H9 (cell line): ENCODE measurements at regions not wholly inside any gene's neighbourhood (a gene's known extent, or its start where the extent isn't known, plus 50 kb on each side); places are given as distances from the start of the nearest gene placed in this dataset.

ENCODE experiments used
- DNase-seq: peaks from one replicate; pipeline ENCODE4 v3.0.0-alpha.2; 2017
- H2AFZ ChIP-seq: one replicate; pipeline ENCODE4 v1.6.1; 2013; ENCODE audit warnings: mild to moderate bottlenecking, low read length, control low read depth, moderate library complexity
- H2AK5ac ChIP-seq: 2 replicates; pipeline ENCODE4 v1.6.1; 2013; ENCODE audit warnings: low read length, control low read depth, mixed read lengths; ENCODE audit not compliant: insufficient read length
- H2BK120ac ChIP-seq: one replicate; pipeline ENCODE4 v1.6.1; 2013; ENCODE audit warnings: low read depth, mild to moderate bottlenecking, low read length, control low read depth, inconsistent platforms; ENCODE audit not compliant: poor library complexity, severe bottlenecking
- H2BK12ac ChIP-seq: 2 replicates; pipeline ENCODE4 v1.6.1; 2013; ENCODE audit warnings: low read length, control low read depth, mixed read lengths, low read depth; ENCODE audit not compliant: insufficient read length
- H2BK15ac ChIP-seq: 2 replicates; pipeline ENCODE4 v1.6.1; 2013; ENCODE audit warnings: low read depth, low read length, control low read depth
- H2BK20ac ChIP-seq: one replicate; pipeline ENCODE4 v1.6.1; 2013; ENCODE audit warnings: low read depth, mild to moderate bottlenecking, low read length, control low read depth, inconsistent platforms; ENCODE audit not compliant: poor library complexity, severe bottlenecking
- H2BK5ac ChIP-seq: 2 replicates; pipeline ENCODE4 v1.6.1; 2013; ENCODE audit warnings: low read length, control low read depth, mixed read lengths; ENCODE audit not compliant: insufficient read length
- H3K14ac ChIP-seq: 2 replicates; pipeline ENCODE4 v1.6.1; 2013; ENCODE audit warnings: low read length, control low read depth; ENCODE audit not compliant: insufficient read depth
- H3K18ac ChIP-seq: 2 replicates; pipeline ENCODE4 v1.6.1; 2013; ENCODE audit warnings: low read depth, mild to moderate bottlenecking, mixed read lengths, low read length, control low read depth; ENCODE audit not compliant: insufficient read length
- H3K23ac ChIP-seq: 2 replicates; pipeline ENCODE4 v1.6.1; 2013; ENCODE audit warnings: low read length, control low read depth, mixed read lengths, low read depth; ENCODE audit not compliant: insufficient read length
- H3K23me2 ChIP-seq: 2 replicates; pipeline ENCODE4 v1.6.1; 2013; ENCODE audit warnings: low read depth, mild to moderate bottlenecking, mixed read lengths, low read length, control low read depth; ENCODE audit not compliant: insufficient read length, poor library complexity, severe bottlenecking
- H3K27ac ChIP-seq: 2 replicates; pipeline ENCODE4 v1.5.1; 2013; ENCODE audit warnings: low read length, control low read depth, mixed read lengths, low read depth; ENCODE audit not compliant: insufficient read length
- H3K27me3 ChIP-seq: 2 replicates; pipeline ENCODE4 v1.6.1; 2013; ENCODE audit warnings: low read length, control low read depth, inconsistent platforms; ENCODE audit not compliant: insufficient read depth
- H3K4ac ChIP-seq: 2 replicates; pipeline ENCODE4 v1.6.1; 2013; ENCODE audit warnings: low read depth, mild to moderate bottlenecking, control low read depth, inconsistent platforms, low read length, moderate library complexity
- H3K4me1 ChIP-seq: 2 replicates; pipeline ENCODE4 v1.6.1; 2013; ENCODE audit warnings: low read length, control low read depth, inconsistent platforms; ENCODE audit not compliant: insufficient read depth
- H3K4me2 ChIP-seq: 2 replicates; pipeline ENCODE4 v1.6.1; 2013; ENCODE audit warnings: low read length, control low read depth, mixed read lengths; ENCODE audit not compliant: insufficient read length, insufficient read depth
- H3K56ac ChIP-seq: 2 replicates; pipeline ENCODE4 v1.6.1; 2013; ENCODE audit warnings: low read depth, mild to moderate bottlenecking, mixed read lengths, low read length, control low read depth; ENCODE audit not compliant: insufficient read length
- H3K79me1 ChIP-seq: 2 replicates; pipeline ENCODE4 v1.6.1; 2013; ENCODE audit warnings: low read depth, mild to moderate bottlenecking, moderate library complexity, low read length, control low read depth, inconsistent platforms; ENCODE audit not compliant: insufficient read depth, poor library complexity, severe bottlenecking
- H3K79me2 ChIP-seq: 2 replicates; pipeline ENCODE4 v1.6.1; 2013; ENCODE audit warnings: low read length, control low read depth, inconsistent platforms; ENCODE audit not compliant: insufficient read depth
- H3K9ac ChIP-seq: 2 replicates; pipeline ENCODE4 v1.6.1; 2013; ENCODE audit warnings: low read length, control low read depth, mixed read lengths; ENCODE audit not compliant: insufficient read length; ENCODE audit errors: extremely low read depth
- H3K9me3 ChIP-seq: one replicate; pipeline ENCODE4 v1.6.1; 2013; ENCODE audit warnings: low read depth, low read length, inconsistent platforms; ENCODE audit not compliant: control insufficient read depth
- H3T11ph ChIP-seq: one replicate; pipeline ENCODE4 v1.6.1; 2013; ENCODE audit warnings: mild to moderate bottlenecking, low read length, control low read depth, inconsistent platforms
- H4K20me1 ChIP-seq: one replicate; pipeline ENCODE4 v1.6.1; 2013; ENCODE audit not compliant: control insufficient read depth, insufficient read length, insufficient read depth
- H4K5ac ChIP-seq: 2 replicates; pipeline ENCODE4 v1.6.1; 2013; ENCODE audit warnings: low read depth, mild to moderate bottlenecking, mixed read lengths, low read length, control low read depth; ENCODE audit not compliant: insufficient read length
- H4K8ac ChIP-seq: replicated peaks from 2 replicates; pipeline ENCODE4 v1.6.1; 2013; ENCODE audit warnings: low read length, control low read depth, mixed read lengths, low read depth; ENCODE audit not compliant: insufficient read length
- H4K91ac ChIP-seq: 2 replicates; pipeline ENCODE4 v1.6.1; 2013; ENCODE audit warnings: low read depth, mild to moderate bottlenecking, moderate library complexity, mixed read lengths, low read length, control low read depth; ENCODE audit not compliant: insufficient read length
- H3K27ac Mint-ChIP-seq, 3 experiments: 2 replicates in 2 of 3; 3 replicates in 1 of 3; pipeline ENCODE4 v1.8.0; 2020 to 2021; ENCODE audit warnings: mixed read lengths in 3 of 3, mild to moderate bottlenecking in 1 of 3, moderate library complexity in 1 of 3
- H3K27me3 Mint-ChIP-seq: 2 replicates; pipeline ENCODE4 v1.8.0; 2021; ENCODE audit warnings: low read depth, mild to moderate bottlenecking, moderate library complexity, mixed read lengths
- H3K36me3 Mint-ChIP-seq, 3 experiments: 2 replicates in 2 of 3; 3 replicates in 1 of 3; pipeline ENCODE4 v1.8.0; 2020 to 2021; ENCODE audit warnings: low read depth in 3 of 3, mixed read lengths in 3 of 3; ENCODE audit not compliant: insufficient read depth in 1 of 3
- H3K4me1 Mint-ChIP-seq, 2 experiments: 2 replicates each; pipeline ENCODE4 v1.8.0; 2020; ENCODE audit warnings: mixed read lengths in 2 of 2
- H3K4me3 Mint-ChIP-seq, 2 experiments: 2 replicates in 1 of 2; 3 replicates in 1 of 2; pipeline ENCODE4 v1.8.0; 2020 to 2021; ENCODE audit warnings: mild to moderate bottlenecking in 2 of 2, mixed read lengths in 2 of 2, moderate library complexity in 1 of 2
- H3K9me3 Mint-ChIP-seq, 2 experiments: 2 replicates in 1 of 2; 3 replicates in 1 of 2; pipeline ENCODE4 v1.8.0; 2020; ENCODE audit warnings: mild to moderate bottlenecking in 2 of 2, mixed read lengths in 2 of 2, moderate library complexity in 1 of 2
- WGBS: extraction: QIAGEN DNeasy Blood & Tissue Kit; methylation state at CpG from one replicate; pipeline ENCODE4 v1.1.7; 2013; ENCODE audit warnings: missing lambda C conversion rate, low lambda C conversion rate, mixed read lengths; ENCODE audit not compliant: insufficient read length; ENCODE audit errors: extremely low coverage; 5-methylcytosine and 5-hydroxymethylcytosine counted together
- TF ChIP-seq, protein P1 (sequence below): fragments of 200-600 bp; sonication (generic); conservative IDR thresholded peaks from 3 replicates; pipeline ENCODE4 v1.8.0; 2021; ENCODE audit warnings: antibody characterized with exemption, mild to moderate bottlenecking

DNA sequence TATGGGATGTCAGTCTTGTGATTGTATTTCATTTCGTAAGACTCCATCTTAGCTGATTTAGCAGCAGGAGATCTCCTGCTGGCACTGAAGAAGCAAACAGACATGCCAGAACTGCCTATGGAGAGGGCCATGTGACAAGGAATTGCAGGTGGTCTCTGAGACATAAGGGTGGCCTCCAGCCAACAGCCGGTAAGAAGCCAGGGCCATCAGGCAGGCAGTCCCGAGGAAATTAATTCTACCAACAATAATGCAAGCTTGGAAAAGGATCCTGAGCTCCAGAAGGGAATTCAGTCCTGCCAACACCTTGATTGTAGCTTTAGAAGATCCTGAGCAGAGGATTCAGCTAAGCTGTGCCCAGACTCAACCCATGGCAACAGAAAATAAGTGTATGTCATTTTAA, 87.1 kb upstream of the DNAJC10 start:
- H2BK15ac ChIP-seq: no peak overlapping the region
- H3K79me2 ChIP-seq: no peaks in the 10 kb centered on the region
- no peaks in the 10 kb centered on the region for H4K20me1 ChIP-seq
- H3K9me3 Mint-ChIP-seq: no peaks in the 10 kb centered on the region
- no peaks in the 10 kb centered on the region for H3K27me3 ChIP-seq
- no peak overlapping the region for H4K91ac ChIP-seq
- no peaks in the 10 kb centered on the region for H3K27me3 Mint-ChIP-seq
- no peaks in the 10 kb centered on the region for H3K9me3 ChIP-seq
- peaks cover 33 to 58% of the 10 kb centered on the region in 2 experiments for H3K4me1 Mint-ChIP-seq
- no peak overlapping the region for H2AK5ac ChIP-seq
- H3K79me1 ChIP-seq: no peaks in the 10 kb centered on the region
- no peak overlapping the region for H2BK12ac ChIP-seq
- H3K14ac ChIP-seq: no peak overlapping the region
- no peaks in the 10 kb centered on the region for H3K23me2 ChIP-seq
- H3K27ac ChIP-seq: no peak overlapping the region
- H3K4me2 ChIP-seq: no peak overlapping the region
- H3K27ac Mint-ChIP-seq: peak overlapping the region in 1 of 3 experiments; percentile 24; a peak in 1 of 7 replicates
- no peak overlapping the region for H3K56ac ChIP-seq
- H2BK20ac ChIP-seq: no peak overlapping the region
- no peaks in the 10 kb centered on the region for H3K36me3 Mint-ChIP-seq
- H3K4me1 ChIP-seq: peaks cover 6% of the 10 kb centered on the region; the same call in 1 of the 2 replicates
- H2AFZ ChIP-seq: no peak overlapping the region
- TF ChIP-seq, protein P1, sequence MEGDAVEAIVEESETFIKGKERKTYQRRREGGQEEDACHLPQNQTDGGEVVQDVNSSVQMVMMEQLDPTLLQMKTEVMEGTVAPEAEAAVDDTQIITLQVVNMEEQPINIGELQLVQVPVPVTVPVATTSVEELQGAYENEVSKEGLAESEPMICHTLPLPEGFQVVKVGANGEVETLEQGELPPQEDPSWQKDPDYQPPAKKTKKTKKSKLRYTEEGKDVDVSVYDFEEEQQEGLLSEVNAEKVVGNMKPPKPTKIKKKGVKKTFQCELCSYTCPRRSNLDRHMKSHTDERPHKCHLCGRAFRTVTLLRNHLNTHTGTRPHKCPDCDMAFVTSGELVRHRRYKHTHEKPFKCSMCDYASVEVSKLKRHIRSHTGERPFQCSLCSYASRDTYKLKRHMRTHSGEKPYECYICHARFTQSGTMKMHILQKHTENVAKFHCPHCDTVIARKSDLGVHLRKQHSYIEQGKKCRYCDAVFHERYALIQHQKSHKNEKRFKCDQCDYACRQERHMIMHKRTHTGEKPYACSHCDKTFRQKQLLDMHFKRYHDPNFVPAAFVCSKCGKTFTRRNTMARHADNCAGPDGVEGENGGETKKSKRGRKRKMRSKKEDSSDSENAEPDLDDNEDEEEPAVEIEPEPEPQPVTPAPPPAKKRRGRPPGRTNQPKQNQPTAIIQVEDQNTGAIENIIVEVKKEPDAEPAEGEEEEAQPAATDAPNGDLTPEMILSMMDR: no peak
- H3K23ac ChIP-seq: no peak overlapping the region
- no peak overlapping the region for H2BK5ac ChIP-seq
- H3K9ac ChIP-seq: no peak overlapping the region
- no peak overlapping the region for H3T11ph ChIP-seq
- no peak overlapping the region for H2BK120ac ChIP-seq
- WGBS: no CpG with 5 or more reads among the region's 3 CpGs
- no peak overlapping the region for H3K4me3 Mint-ChIP-seq
- H4K8ac ChIP-seq: no peak overlapping the region
- no peak overlapping the region for H3K4ac ChIP-seq
- DNase-seq: no peak
- H3K18ac ChIP-seq: no peak overlapping the region
- H4K5ac ChIP-seq: no peak overlapping the region
